GM12874 (cell line): ENCODE measurements at regions not wholly inside any gene's neighbourhood (a gene's known extent, or its start where the extent isn't known, plus 50 kb on each side); places are given as distances from the start of the nearest gene placed in this dataset.

Experiments used
- TF ChIP-seq, protein P1 (sequence below): IDR thresholded peaks from 2 replicates; pipeline ENCODE4 v1.5.1; 2011; ENCODE audit warnings: low read depth, mild to moderate bottlenecking, control low read depth, low read length, moderate library complexity; ENCODE audit not compliant: insufficient read depth

DNA sequence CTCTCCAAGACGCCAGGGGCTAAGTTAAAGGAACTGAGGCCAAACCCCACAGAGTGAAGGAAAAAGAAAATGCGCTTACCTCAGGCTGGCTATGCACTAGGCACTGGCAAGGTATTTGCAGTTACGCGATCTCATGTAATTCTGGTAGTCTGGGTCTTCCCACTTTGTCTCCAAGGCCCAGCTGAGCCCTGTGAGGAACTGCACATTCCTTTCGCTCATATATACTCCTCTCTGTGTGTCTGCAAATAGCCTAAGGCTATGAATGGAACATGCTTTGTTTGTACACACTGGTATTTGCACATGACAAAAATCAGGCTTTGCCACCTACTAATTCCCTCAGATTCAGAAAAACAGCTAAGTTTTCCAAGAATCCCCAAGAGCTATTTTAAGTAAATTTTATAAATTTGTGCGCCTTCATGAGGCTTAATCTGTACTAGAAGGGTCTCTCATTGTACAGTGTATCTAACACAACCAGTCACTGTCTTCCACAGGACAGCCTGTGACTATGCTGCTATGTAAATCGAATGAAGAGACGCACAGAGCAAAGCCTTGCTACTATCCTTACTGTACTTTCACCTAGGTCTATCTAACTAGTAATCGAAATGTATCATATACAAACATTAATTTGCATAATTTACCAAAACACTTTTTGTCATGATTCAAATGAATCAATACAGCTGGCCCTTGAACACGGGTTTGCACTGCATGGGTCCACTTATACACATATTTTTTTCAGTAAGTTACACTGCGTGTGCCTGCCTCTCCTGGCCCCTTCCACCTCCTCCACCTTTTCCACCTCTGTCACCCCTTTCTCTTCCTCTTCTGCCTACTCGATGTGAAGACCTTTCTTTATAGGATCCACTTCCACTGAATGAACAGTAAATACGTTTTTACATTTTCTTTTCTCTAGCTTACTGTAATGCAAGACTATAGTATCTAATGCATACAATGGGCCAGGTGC is 87.0 kb downstream of the SIPA1L2 start:
- TF ChIP-seq, protein P1, sequence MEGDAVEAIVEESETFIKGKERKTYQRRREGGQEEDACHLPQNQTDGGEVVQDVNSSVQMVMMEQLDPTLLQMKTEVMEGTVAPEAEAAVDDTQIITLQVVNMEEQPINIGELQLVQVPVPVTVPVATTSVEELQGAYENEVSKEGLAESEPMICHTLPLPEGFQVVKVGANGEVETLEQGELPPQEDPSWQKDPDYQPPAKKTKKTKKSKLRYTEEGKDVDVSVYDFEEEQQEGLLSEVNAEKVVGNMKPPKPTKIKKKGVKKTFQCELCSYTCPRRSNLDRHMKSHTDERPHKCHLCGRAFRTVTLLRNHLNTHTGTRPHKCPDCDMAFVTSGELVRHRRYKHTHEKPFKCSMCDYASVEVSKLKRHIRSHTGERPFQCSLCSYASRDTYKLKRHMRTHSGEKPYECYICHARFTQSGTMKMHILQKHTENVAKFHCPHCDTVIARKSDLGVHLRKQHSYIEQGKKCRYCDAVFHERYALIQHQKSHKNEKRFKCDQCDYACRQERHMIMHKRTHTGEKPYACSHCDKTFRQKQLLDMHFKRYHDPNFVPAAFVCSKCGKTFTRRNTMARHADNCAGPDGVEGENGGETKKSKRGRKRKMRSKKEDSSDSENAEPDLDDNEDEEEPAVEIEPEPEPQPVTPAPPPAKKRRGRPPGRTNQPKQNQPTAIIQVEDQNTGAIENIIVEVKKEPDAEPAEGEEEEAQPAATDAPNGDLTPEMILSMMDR = no peak

DNA sequence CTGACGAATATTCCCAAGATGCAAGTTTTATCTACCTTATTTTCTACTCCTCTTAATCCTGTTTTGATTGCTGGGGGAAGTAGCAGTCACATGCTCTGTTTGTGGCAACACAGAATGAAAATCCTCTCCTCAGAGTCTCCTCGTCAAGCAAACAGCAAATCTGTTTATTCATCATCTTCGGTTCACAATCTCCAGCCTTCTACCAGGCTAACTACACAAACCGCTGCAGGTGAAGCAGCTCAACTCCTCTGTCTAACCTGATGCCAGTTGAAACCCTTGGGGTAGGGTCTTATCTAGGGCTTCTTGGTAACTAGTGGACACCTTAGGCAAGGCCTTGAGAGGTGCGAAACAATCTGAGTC is 91.0 kb downstream of the SIPA1L2 start:
- TF ChIP-seq, protein P1 = no peak

DNA sequence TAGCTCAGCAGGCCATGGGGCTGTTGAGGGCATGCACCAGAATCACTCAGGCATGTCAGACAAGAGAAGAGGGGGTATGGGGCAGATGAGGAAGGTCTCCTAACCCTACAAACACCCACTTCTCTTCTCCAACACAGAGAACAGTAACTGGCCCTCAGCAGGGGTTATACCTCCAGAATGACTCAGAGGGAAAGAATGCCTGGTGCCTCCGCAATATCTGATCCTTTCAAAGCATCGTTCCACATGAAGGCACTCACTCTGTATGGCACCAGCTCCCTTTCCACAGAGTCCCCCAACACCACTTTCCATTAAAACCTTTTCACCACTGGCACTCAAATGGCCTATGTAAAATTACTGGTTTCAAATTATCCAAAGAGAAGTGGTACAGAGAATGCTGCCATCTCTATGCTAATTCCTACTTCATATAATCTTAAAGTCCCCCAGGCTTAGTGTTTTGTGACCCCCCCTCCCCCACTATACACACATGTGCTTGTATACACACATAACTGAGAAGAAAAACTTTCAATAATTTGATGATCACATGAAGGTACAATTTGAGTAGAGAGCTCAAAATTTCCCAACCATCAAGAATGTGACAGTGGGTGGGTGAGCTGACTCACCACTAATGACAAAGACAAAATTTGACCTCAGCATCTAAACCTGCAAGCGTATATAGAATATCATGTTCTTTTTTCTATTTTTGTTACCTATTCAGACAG is 91.5 kb downstream of the SIPA1L2 start:
- TF ChIP-seq, protein P1 = no peak

DNA sequence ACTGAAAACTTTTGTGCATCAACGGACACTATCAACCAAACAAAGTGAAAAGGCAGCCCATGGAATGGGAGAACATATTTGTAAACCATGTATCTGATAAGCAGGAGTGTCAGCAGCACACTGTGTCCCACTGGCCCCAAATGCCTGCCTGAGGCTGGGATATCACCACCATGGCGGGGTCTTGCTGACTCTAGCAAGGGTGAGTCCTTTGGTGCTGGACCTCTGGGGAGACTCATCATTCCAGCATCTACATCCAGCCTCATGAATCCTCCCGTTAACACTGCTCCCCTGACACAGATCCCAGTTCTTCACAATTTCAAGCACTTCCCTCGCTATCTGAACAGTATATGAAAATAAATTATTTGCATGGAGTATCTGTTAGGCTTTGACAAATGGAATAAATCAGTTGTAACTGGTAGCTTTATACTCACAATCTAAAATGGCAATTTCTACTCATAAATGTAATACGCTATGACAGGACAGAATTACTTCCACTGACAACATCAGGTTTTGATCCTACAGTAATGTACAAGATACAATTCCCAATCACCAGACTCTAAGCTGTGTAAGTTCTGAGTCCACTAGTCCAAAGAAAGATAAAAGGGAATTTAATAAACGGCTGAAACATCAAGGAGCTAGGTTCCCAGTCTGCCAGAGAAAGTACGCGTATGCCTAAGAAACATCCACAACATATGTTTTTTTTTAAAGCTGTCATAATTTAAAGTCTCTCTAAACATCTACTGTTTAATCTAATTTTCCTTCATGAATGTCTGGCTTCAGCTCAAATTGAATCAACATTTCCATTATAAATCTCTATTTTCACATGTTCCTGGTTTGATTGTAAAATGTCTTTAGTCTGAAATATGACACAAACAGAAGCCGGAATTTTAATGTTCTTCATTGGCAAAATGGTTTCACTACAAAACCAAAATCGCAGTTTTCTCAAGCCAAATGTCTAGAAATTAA is 95.1 kb downstream of the SIPA1L2 start:
- TF ChIP-seq, protein P1 = no peak

DNA sequence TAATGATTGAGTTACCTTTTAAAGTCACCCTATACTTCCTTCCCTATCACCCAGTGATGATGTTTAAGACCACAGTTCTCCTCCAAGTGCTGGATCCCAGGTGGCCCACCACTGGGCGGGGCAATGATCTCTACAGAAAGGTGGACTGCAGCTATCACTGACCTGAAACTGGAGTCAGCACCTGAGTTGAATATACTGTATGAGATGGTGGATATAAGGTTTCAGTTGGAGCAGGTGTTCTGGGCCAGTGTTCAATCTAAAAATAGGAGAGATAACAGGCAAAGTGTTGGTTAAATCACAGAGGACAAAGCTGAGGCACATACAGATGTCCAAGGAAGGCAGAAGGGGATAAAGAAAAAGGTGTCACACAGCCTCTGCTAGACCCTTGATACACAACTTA is 96.6 kb downstream of the SIPA1L2 start:
- TF ChIP-seq, protein P1 = no peak

DNA sequence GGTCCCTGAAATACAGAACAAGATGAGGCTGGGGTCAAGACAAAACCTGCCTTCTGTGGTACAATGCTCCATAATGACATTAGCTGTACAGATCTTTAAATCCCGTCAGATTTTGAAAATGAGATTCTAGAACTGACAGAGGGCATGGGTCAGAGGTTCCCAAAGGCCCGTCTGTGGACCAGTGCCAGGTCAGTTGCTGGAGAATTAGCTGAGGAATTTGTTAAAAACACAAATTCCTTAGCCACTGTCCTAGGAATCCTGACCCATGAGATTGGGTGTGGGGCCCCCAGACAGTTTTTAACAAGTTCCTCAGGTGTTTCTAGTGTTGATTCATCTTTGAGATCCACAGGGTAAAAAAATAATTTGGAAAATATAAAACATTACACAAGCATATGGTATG is 97.0 kb downstream of the SIPA1L2 start:
- TF ChIP-seq, protein P1 = no peak

DNA sequence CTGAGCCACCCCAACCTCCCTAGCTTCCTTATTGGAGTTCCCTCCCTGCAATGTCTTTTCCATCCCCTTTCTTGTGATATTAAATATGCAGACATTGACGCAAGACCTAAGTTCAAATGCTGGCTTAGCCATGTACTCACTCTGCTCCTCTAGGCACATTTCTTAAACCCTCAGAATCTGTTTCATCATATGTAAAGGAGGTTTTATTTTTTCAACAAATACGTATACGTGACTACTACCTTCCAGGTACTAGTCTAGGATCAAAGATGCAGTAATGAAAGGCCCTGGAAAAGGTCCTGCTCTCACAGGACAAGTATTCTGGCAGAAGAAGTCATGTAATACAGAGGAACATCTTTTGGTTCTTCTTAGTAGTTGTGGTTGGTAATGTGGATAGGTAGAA is 98.6 kb downstream of the SIPA1L2 start:
- TF ChIP-seq, protein P1 = no peak
